Activated T-cell treated with anti-CD3 and anti-CD28 coated beads, Interleukin-2, amount 50 U/mL, for 72 hours (primary cell): ENCODE measurements at regions not wholly inside any gene's neighbourhood (a gene's known extent, or its start where the extent isn't known, plus 50 kb on each side); places are given as distances from the start of the nearest gene placed in this dataset.

Experiments used
- ATAC-seq, 2 donors: fragments of 150-1000 bp; cut with Tn5 transposase; replicated peaks in 1 of 2; 2 replicates each; pipeline ENCODE4 v1.10.0; 2021; ENCODE audit warnings: moderate library complexity in 2 of 2, mild to moderate bottlenecking in 1 of 2
- DNase-seq, 2 donors: peaks; one replicate each; pipeline ENCODE4 v3.0.0; 2021 to 2022; ENCODE audit warnings: mixed read lengths in 1 of 2
- H3K27ac Mint-ChIP-seq: one replicate; pipeline ENCODE4 v1.8.0; 2022; ENCODE audit warnings: mild to moderate bottlenecking, moderate library complexity, mixed read lengths
- H3K27me3 Mint-ChIP-seq: one replicate; pipeline ENCODE4 v1.8.0; 2022; ENCODE audit warnings: low read depth, mixed read lengths
- H3K36me3 Mint-ChIP-seq, 2 donors: one replicate each; pipeline ENCODE4 v1.8.0; 2022; ENCODE audit warnings: mixed read lengths in 2 of 2, mild to moderate bottlenecking in 1 of 2; ENCODE audit not compliant: insufficient read depth in 2 of 2
- H3K4me1 Mint-ChIP-seq: one replicate; pipeline ENCODE4 v1.8.0; 2022; ENCODE audit warnings: low read depth, mixed read lengths
- H3K4me3 Mint-ChIP-seq, 2 donors: one replicate each; pipeline ENCODE4 v1.8.0; 2022; ENCODE audit warnings: mild to moderate bottlenecking in 2 of 2, mixed read lengths in 2 of 2, moderate library complexity in 2 of 2
- H3K9me3 Mint-ChIP-seq, 2 donors: one replicate each; pipeline ENCODE4 v1.8.0; 2022; ENCODE audit warnings: mixed read lengths in 2 of 2

- H3K4me3 Mint-ChIP-seq: no peak overlapping the region
- peaks cover 2 to 4% of the 10 kb centered on the region in 2 donors for H3K9me3 Mint-ChIP-seq
- no peaks in the 10 kb centered on the region for H3K36me3 Mint-ChIP-seq
- ATAC-seq (no peak), DNase-seq (no peak)
- no peaks in the 10 kb centered on the region for H3K4me1 Mint-ChIP-seq
- H3K27me3 Mint-ChIP-seq: no peaks in the 10 kb centered on the region
- no peak overlapping the region for H3K27ac Mint-ChIP-seq
These were observed 873.4 kb upstream of the MBL2 start for GRCh38 chr10:53645951-53646350.

GRCh38 chr10:53638006-53638405 is 865.4 kb upstream of the MBL2 start:
- peaks cover 0 to 2% of the 10 kb centered on the region in 2 donors for H3K36me3 Mint-ChIP-seq
- ATAC-seq: no peak
- no peak for DNase-seq
- H3K27me3 Mint-ChIP-seq: no peaks in the 10 kb centered on the region
- H3K4me1 Mint-ChIP-seq: no peaks in the 10 kb centered on the region
- H3K9me3 Mint-ChIP-seq: peaks cover 2 to 3% of the 10 kb centered on the region in 2 donors
- H3K27ac Mint-ChIP-seq: peak overlapping the region; percentile 64
- H3K4me3 Mint-ChIP-seq: no peak overlapping the region

GRCh38 chr10:53624722-53625121 is 852.1 kb upstream of the MBL2 start:
- no peaks in the 10 kb centered on the region for H3K36me3 Mint-ChIP-seq
- no peak overlapping the region for H3K27ac Mint-ChIP-seq
- no peak overlapping the region for H3K4me3 Mint-ChIP-seq
- H3K9me3 Mint-ChIP-seq: peaks cover 6 to 8% of the 10 kb centered on the region in 2 donors
- H3K4me1 Mint-ChIP-seq: no peaks in the 10 kb centered on the region
- H3K27me3 Mint-ChIP-seq: no peaks in the 10 kb centered on the region
- DNase-seq (no peak), ATAC-seq (no peak)

GRCh38 chr10:53622201-53622600 is 849.6 kb upstream of the MBL2 start:
- DNase-seq (no peak), ATAC-seq (no peak)
- no peak overlapping the region for H3K4me3 Mint-ChIP-seq
- no peaks in the 10 kb centered on the region for H3K36me3 Mint-ChIP-seq
- no peak overlapping the region for H3K27ac Mint-ChIP-seq
- peaks cover 5 to 7% of the 10 kb centered on the region in 2 donors for H3K9me3 Mint-ChIP-seq
- no peaks in the 10 kb centered on the region for H3K4me1 Mint-ChIP-seq
- no peaks in the 10 kb centered on the region for H3K27me3 Mint-ChIP-seq

GRCh38 chr10:53619671-53620070 is 847.1 kb upstream of the MBL2 start:
- DNase-seq (no peak), ATAC-seq (no peak)
- H3K9me3 Mint-ChIP-seq: peaks cover 5 to 7% of the 10 kb centered on the region in 2 donors
- H3K27me3 Mint-ChIP-seq: no peaks in the 10 kb centered on the region
- H3K4me3 Mint-ChIP-seq: no peak overlapping the region
- H3K27ac Mint-ChIP-seq: no peak overlapping the region
- H3K36me3 Mint-ChIP-seq: no peaks in the 10 kb centered on the region
- H3K4me1 Mint-ChIP-seq: no peaks in the 10 kb centered on the region

- no peak overlapping the region for H3K27ac Mint-ChIP-seq
- no peaks in the 10 kb centered on the region for H3K36me3 Mint-ChIP-seq
- no peaks in the 10 kb centered on the region for H3K27me3 Mint-ChIP-seq
- DNase-seq (no peak), ATAC-seq (no peak)
- peaks cover 1 to 6% of the 10 kb centered on the region in 2 donors for H3K9me3 Mint-ChIP-seq
- no peaks in the 10 kb centered on the region for H3K4me1 Mint-ChIP-seq
- H3K4me3 Mint-ChIP-seq: no peak overlapping the region
These were observed 835.1 kb upstream of the MBL2 start for GRCh38 chr10:53607691-53608090.

GRCh38 chr10:53606981-53607380 is 834.4 kb upstream of the MBL2 start:
- Mint-ChIP-seq H3K36me3 (no peaks in the 10 kb centered on the region), H3K27ac (no peak overlapping the region), H3K4me1 (no peaks in the 10 kb centered on the region), H3K4me3 (no peak overlapping the region), H3K9me3 (peaks cover 1 to 6% of the 10 kb centered on the region in 2 donors), H3K27me3 (no peaks in the 10 kb centered on the region)
- ATAC-seq (no peak), DNase-seq (no peak)

GRCh38 chr10:53601260-53601875 is 828.8 kb upstream of the MBL2 start:
- no peaks in the 10 kb centered on the region for H3K4me1 Mint-ChIP-seq
- H3K9me3 Mint-ChIP-seq: peaks cover 3 to 6% of the 10 kb centered on the region in 2 donors
- ATAC-seq: no peak
- no peak overlapping the region for H3K27ac Mint-ChIP-seq
- no peaks in the 10 kb centered on the region for H3K27me3 Mint-ChIP-seq
- no peaks in the 10 kb centered on the region for H3K36me3 Mint-ChIP-seq
- no peak overlapping the region for H3K4me3 Mint-ChIP-seq
- DNase-seq: no peak

GRCh38 chr10:53598914-53599313 is 826.3 kb upstream of the MBL2 start:
- H3K9me3 Mint-ChIP-seq: peaks cover 1 to 7% of the 10 kb centered on the region in 2 donors

GRCh38 chr10:53597835-53598251 is 825.3 kb upstream of the MBL2 start:
- Mint-ChIP-seq H3K9me3 (peaks cover 1 to 7% of the 10 kb centered on the region in 2 donors), H3K36me3 (no peaks in the 10 kb centered on the region), H3K4me3 (no peak overlapping the region), H3K4me1 (no peaks in the 10 kb centered on the region), H3K27me3 (no peaks in the 10 kb centered on the region), H3K27ac (no peak overlapping the region)
- ATAC-seq: no peak
- no peak for DNase-seq

More at GRCh38 chr10:53598914-53599313, 826.3 kb upstream of the MBL2 start:
- no peak overlapping the region for H3K4me3 Mint-ChIP-seq
- H3K27ac Mint-ChIP-seq: no peak overlapping the region
- no peaks in the 10 kb centered on the region for H3K4me1 Mint-ChIP-seq
- no peak for ATAC-seq
- DNase-seq: no peak
- no peaks in the 10 kb centered on the region for H3K27me3 Mint-ChIP-seq
- H3K36me3 Mint-ChIP-seq: no peaks in the 10 kb centered on the region

GRCh38 chr10:53580465-53580864 is 807.9 kb upstream of the MBL2 start:
- H3K27me3 Mint-ChIP-seq: no peaks in the 10 kb centered on the region
- H3K36me3 Mint-ChIP-seq: no peaks in the 10 kb centered on the region
- H3K9me3 Mint-ChIP-seq: peaks cover 2% of the 10 kb centered on the region in 2 donors

GRCh38 chr10:53579773-53580172 is 807.2 kb upstream of the MBL2 start:
- H3K4me3 Mint-ChIP-seq: no peak overlapping the region
- H3K9me3 Mint-ChIP-seq: peaks cover 2% of the 10 kb centered on the region in 2 donors
- H3K4me1 Mint-ChIP-seq: no peaks in the 10 kb centered on the region
- ATAC-seq: no peak
- H3K27me3 Mint-ChIP-seq: no peaks in the 10 kb centered on the region
- no peak overlapping the region for H3K27ac Mint-ChIP-seq
- H3K36me3 Mint-ChIP-seq: no peaks in the 10 kb centered on the region
- DNase-seq: no peak

More at GRCh38 chr10:53580465-53580864, 807.9 kb upstream of the MBL2 start:
- DNase-seq (no peak), ATAC-seq (no peak)
- Mint-ChIP-seq H3K27ac (no peak overlapping the region), H3K4me1 (no peaks in the 10 kb centered on the region), H3K4me3 (no peak overlapping the region)

GRCh38 chr10:53574024-53574423 is 801.4 kb upstream of the MBL2 start:
- H3K9me3 Mint-ChIP-seq: peaks cover 2 to 5% of the 10 kb centered on the region in 2 donors
- H3K27me3 Mint-ChIP-seq: no peaks in the 10 kb centered on the region
- DNase-seq (no peak), ATAC-seq (no peak)
- no peak overlapping the region for H3K4me3 Mint-ChIP-seq
- no peaks in the 10 kb centered on the region for H3K4me1 Mint-ChIP-seq
- H3K27ac Mint-ChIP-seq: no peak overlapping the region
- H3K36me3 Mint-ChIP-seq: no peaks in the 10 kb centered on the region

GRCh38 chr10:53573498-53573897 is 800.9 kb upstream of the MBL2 start:
- ATAC-seq: no peak
- no peak overlapping the region for H3K4me3 Mint-ChIP-seq

More at GRCh38 chr10:53573498-53573897, 800.9 kb upstream of the MBL2 start:
- peaks cover 3 to 6% of the 10 kb centered on the region in 2 donors for H3K9me3 Mint-ChIP-seq
- no peaks in the 10 kb centered on the region for H3K27me3 Mint-ChIP-seq
- DNase-seq: no peak
- H3K4me1 Mint-ChIP-seq: no peaks in the 10 kb centered on the region
- no peaks in the 10 kb centered on the region for H3K36me3 Mint-ChIP-seq
- H3K27ac Mint-ChIP-seq: no peak overlapping the region
